H9 (cell line): ENCODE measurements at regions not wholly inside any gene's neighbourhood (a gene's known extent, or its start where the extent isn't known, plus 50 kb on each side); places are given as distances from the start of the nearest gene placed in this dataset.

Experiments
- DNase-seq: peaks from one replicate; pipeline ENCODE4 v3.0.0-alpha.2; 2017
- H2AFZ ChIP-seq: one replicate; pipeline ENCODE4 v1.6.1; 2013; ENCODE audit warnings: mild to moderate bottlenecking, low read length, control low read depth, moderate library complexity
- H2AK5ac ChIP-seq: 2 replicates; pipeline ENCODE4 v1.6.1; 2013; ENCODE audit warnings: low read length, control low read depth, mixed read lengths; ENCODE audit not compliant: insufficient read length
- H2BK120ac ChIP-seq: one replicate; pipeline ENCODE4 v1.6.1; 2013; ENCODE audit warnings: low read depth, mild to moderate bottlenecking, low read length, control low read depth, inconsistent platforms; ENCODE audit not compliant: poor library complexity, severe bottlenecking
- H2BK12ac ChIP-seq: 2 replicates; pipeline ENCODE4 v1.6.1; 2013; ENCODE audit warnings: low read length, control low read depth, mixed read lengths, low read depth; ENCODE audit not compliant: insufficient read length
- H2BK15ac ChIP-seq: 2 replicates; pipeline ENCODE4 v1.6.1; 2013; ENCODE audit warnings: low read depth, low read length, control low read depth
- H2BK20ac ChIP-seq: one replicate; pipeline ENCODE4 v1.6.1; 2013; ENCODE audit warnings: low read depth, mild to moderate bottlenecking, low read length, control low read depth, inconsistent platforms; ENCODE audit not compliant: poor library complexity, severe bottlenecking
- H2BK5ac ChIP-seq: 2 replicates; pipeline ENCODE4 v1.6.1; 2013; ENCODE audit warnings: low read length, control low read depth, mixed read lengths; ENCODE audit not compliant: insufficient read length
- H3K14ac ChIP-seq: 2 replicates; pipeline ENCODE4 v1.6.1; 2013; ENCODE audit warnings: low read length, control low read depth; ENCODE audit not compliant: insufficient read depth
- H3K18ac ChIP-seq: 2 replicates; pipeline ENCODE4 v1.6.1; 2013; ENCODE audit warnings: low read depth, mild to moderate bottlenecking, mixed read lengths, low read length, control low read depth; ENCODE audit not compliant: insufficient read length
- H3K23ac ChIP-seq: 2 replicates; pipeline ENCODE4 v1.6.1; 2013; ENCODE audit warnings: low read length, control low read depth, mixed read lengths, low read depth; ENCODE audit not compliant: insufficient read length
- H3K23me2 ChIP-seq: 2 replicates; pipeline ENCODE4 v1.6.1; 2013; ENCODE audit warnings: low read depth, mild to moderate bottlenecking, mixed read lengths, low read length, control low read depth; ENCODE audit not compliant: insufficient read length, poor library complexity, severe bottlenecking
- H3K27ac ChIP-seq: 2 replicates; pipeline ENCODE4 v1.5.1; 2013; ENCODE audit warnings: low read length, control low read depth, mixed read lengths, low read depth; ENCODE audit not compliant: insufficient read length
- H3K27me3 ChIP-seq: 2 replicates; pipeline ENCODE4 v1.6.1; 2013; ENCODE audit warnings: low read length, control low read depth, inconsistent platforms; ENCODE audit not compliant: insufficient read depth
- H3K4ac ChIP-seq: 2 replicates; pipeline ENCODE4 v1.6.1; 2013; ENCODE audit warnings: low read depth, mild to moderate bottlenecking, control low read depth, inconsistent platforms, low read length, moderate library complexity
- H3K4me1 ChIP-seq: 2 replicates; pipeline ENCODE4 v1.6.1; 2013; ENCODE audit warnings: low read length, control low read depth, inconsistent platforms; ENCODE audit not compliant: insufficient read depth
- H3K4me2 ChIP-seq: 2 replicates; pipeline ENCODE4 v1.6.1; 2013; ENCODE audit warnings: low read length, control low read depth, mixed read lengths; ENCODE audit not compliant: insufficient read length, insufficient read depth
- H3K56ac ChIP-seq: 2 replicates; pipeline ENCODE4 v1.6.1; 2013; ENCODE audit warnings: low read depth, mild to moderate bottlenecking, mixed read lengths, low read length, control low read depth; ENCODE audit not compliant: insufficient read length
- H3K79me1 ChIP-seq: 2 replicates; pipeline ENCODE4 v1.6.1; 2013; ENCODE audit warnings: low read depth, mild to moderate bottlenecking, moderate library complexity, low read length, control low read depth, inconsistent platforms; ENCODE audit not compliant: insufficient read depth, poor library complexity, severe bottlenecking
- H3K79me2 ChIP-seq: 2 replicates; pipeline ENCODE4 v1.6.1; 2013; ENCODE audit warnings: low read length, control low read depth, inconsistent platforms; ENCODE audit not compliant: insufficient read depth
- H3K9ac ChIP-seq: 2 replicates; pipeline ENCODE4 v1.6.1; 2013; ENCODE audit warnings: low read length, control low read depth, mixed read lengths; ENCODE audit not compliant: insufficient read length; ENCODE audit errors: extremely low read depth
- H3K9me3 ChIP-seq: one replicate; pipeline ENCODE4 v1.6.1; 2013; ENCODE audit warnings: low read depth, low read length, inconsistent platforms; ENCODE audit not compliant: control insufficient read depth
- H3T11ph ChIP-seq: one replicate; pipeline ENCODE4 v1.6.1; 2013; ENCODE audit warnings: mild to moderate bottlenecking, low read length, control low read depth, inconsistent platforms
- H4K20me1 ChIP-seq: one replicate; pipeline ENCODE4 v1.6.1; 2013; ENCODE audit not compliant: control insufficient read depth, insufficient read length, insufficient read depth
- H4K5ac ChIP-seq: 2 replicates; pipeline ENCODE4 v1.6.1; 2013; ENCODE audit warnings: low read depth, mild to moderate bottlenecking, mixed read lengths, low read length, control low read depth; ENCODE audit not compliant: insufficient read length
- H4K8ac ChIP-seq: replicated peaks from 2 replicates; pipeline ENCODE4 v1.6.1; 2013; ENCODE audit warnings: low read length, control low read depth, mixed read lengths, low read depth; ENCODE audit not compliant: insufficient read length
- H4K91ac ChIP-seq: 2 replicates; pipeline ENCODE4 v1.6.1; 2013; ENCODE audit warnings: low read depth, mild to moderate bottlenecking, moderate library complexity, mixed read lengths, low read length, control low read depth; ENCODE audit not compliant: insufficient read length
- H3K27ac Mint-ChIP-seq, 3 experiments: 2 replicates in 2 of 3; 3 replicates in 1 of 3; pipeline ENCODE4 v1.8.0; 2020 to 2021; ENCODE audit warnings: mixed read lengths in 3 of 3, mild to moderate bottlenecking in 1 of 3, moderate library complexity in 1 of 3
- H3K27me3 Mint-ChIP-seq: 2 replicates; pipeline ENCODE4 v1.8.0; 2021; ENCODE audit warnings: low read depth, mild to moderate bottlenecking, moderate library complexity, mixed read lengths
- H3K36me3 Mint-ChIP-seq, 3 experiments: 2 replicates in 2 of 3; 3 replicates in 1 of 3; pipeline ENCODE4 v1.8.0; 2020 to 2021; ENCODE audit warnings: low read depth in 3 of 3, mixed read lengths in 3 of 3; ENCODE audit not compliant: insufficient read depth in 1 of 3
- H3K4me1 Mint-ChIP-seq, 2 experiments: 2 replicates each; pipeline ENCODE4 v1.8.0; 2020; ENCODE audit warnings: mixed read lengths in 2 of 2
- H3K4me3 Mint-ChIP-seq, 2 experiments: 2 replicates in 1 of 2; 3 replicates in 1 of 2; pipeline ENCODE4 v1.8.0; 2020 to 2021; ENCODE audit warnings: mild to moderate bottlenecking in 2 of 2, mixed read lengths in 2 of 2, moderate library complexity in 1 of 2
- H3K9me3 Mint-ChIP-seq, 2 experiments: 2 replicates in 1 of 2; 3 replicates in 1 of 2; pipeline ENCODE4 v1.8.0; 2020; ENCODE audit warnings: mild to moderate bottlenecking in 2 of 2, mixed read lengths in 2 of 2, moderate library complexity in 1 of 2
- WGBS: extraction: QIAGEN DNeasy Blood & Tissue Kit; methylation state at CpG from one replicate; pipeline ENCODE4 v1.1.7; 2013; ENCODE audit warnings: missing lambda C conversion rate, low lambda C conversion rate, mixed read lengths; ENCODE audit not compliant: insufficient read length; ENCODE audit errors: extremely low coverage; 5-methylcytosine and 5-hydroxymethylcytosine counted together
- TF ChIP-seq, protein P1 (sequence below): fragments of 200-600 bp; sonication (generic); conservative IDR thresholded peaks from 3 replicates; pipeline ENCODE4 v1.8.0; 2021; ENCODE audit warnings: antibody characterized with exemption, mild to moderate bottlenecking

DNA sequence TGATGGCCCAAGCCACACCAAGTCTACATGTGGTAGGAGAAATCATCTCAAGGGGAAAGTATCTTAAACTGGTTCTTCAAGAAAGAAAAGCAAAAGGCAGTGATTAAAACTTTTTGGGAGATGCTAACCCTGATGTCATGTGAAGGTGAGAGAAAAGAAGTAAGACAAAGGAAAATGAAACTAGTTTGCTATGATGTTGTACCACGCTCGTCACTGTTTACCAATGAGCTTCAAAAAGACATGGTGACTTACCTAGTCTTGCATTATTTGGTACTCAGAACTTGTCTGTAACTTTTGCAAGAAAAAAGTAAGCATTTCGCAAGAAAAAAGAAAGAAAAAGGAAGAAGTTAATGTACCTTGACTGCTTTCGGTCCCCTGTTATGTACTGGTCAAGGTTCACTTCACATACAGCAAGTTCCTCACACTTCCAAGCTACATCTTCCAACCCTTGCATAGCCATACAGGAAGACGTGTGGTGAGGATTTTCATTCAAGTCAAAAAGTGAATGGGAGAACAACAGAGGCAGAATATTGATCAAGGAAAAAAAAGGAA is 739.3 kb downstream of the NR2F1-AS1 start:
- Histone ChIP-seq H3K23me2 (no peaks in the 10 kb centered on the region), H2BK5ac (no peak overlapping the region), H4K5ac (no peak overlapping the region), H3K27ac (no peak overlapping the region), H3K14ac (no peak overlapping the region), H3K4ac (no peak overlapping the region), H3K4me2 (no peak overlapping the region), H2BK15ac (no peak overlapping the region), H4K20me1 (no peaks in the 10 kb centered on the region), H2AK5ac (no peak overlapping the region), H3K56ac (no peak overlapping the region), H2AFZ (no peak overlapping the region), H4K91ac (no peak overlapping the region), H3K23ac (no peak overlapping the region), H2BK120ac (no peak overlapping the region), H2BK20ac (no peak overlapping the region), H3K9ac (no peak overlapping the region), H3K18ac (no peak overlapping the region), H2BK12ac (no peak overlapping the region), H3K9me3 (no peaks in the 10 kb centered on the region), H3T11ph (no peak overlapping the region), H3K79me1 (no peaks in the 10 kb centered on the region), H3K4me1 (no peaks in the 10 kb centered on the region), H3K27me3 (no peaks in the 10 kb centered on the region), H4K8ac (no peak overlapping the region), H3K79me2 (no peaks in the 10 kb centered on the region)
- TF ChIP-seq, protein P1, sequence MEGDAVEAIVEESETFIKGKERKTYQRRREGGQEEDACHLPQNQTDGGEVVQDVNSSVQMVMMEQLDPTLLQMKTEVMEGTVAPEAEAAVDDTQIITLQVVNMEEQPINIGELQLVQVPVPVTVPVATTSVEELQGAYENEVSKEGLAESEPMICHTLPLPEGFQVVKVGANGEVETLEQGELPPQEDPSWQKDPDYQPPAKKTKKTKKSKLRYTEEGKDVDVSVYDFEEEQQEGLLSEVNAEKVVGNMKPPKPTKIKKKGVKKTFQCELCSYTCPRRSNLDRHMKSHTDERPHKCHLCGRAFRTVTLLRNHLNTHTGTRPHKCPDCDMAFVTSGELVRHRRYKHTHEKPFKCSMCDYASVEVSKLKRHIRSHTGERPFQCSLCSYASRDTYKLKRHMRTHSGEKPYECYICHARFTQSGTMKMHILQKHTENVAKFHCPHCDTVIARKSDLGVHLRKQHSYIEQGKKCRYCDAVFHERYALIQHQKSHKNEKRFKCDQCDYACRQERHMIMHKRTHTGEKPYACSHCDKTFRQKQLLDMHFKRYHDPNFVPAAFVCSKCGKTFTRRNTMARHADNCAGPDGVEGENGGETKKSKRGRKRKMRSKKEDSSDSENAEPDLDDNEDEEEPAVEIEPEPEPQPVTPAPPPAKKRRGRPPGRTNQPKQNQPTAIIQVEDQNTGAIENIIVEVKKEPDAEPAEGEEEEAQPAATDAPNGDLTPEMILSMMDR: no peak
- Mint-ChIP-seq H3K27ac (no peak overlapping the region), H3K9me3 (no peaks in the 10 kb centered on the region), H3K4me1 (peaks cover 3 to 6% of the 10 kb centered on the region in 2 experiments; a peak in 2 of 4 replicates), H3K4me3 (no peak overlapping the region), H3K36me3 (no peaks in the 10 kb centered on the region; a peak in 1 of 7 replicates), H3K27me3 (no peaks in the 10 kb centered on the region)
- WGBS: no CpG with 5 or more reads among the region's 5 CpGs
- DNase-seq: no peak
